Panc1 (cell line): ENCODE measurements at regions not wholly inside any gene's neighbourhood (a gene's known extent, or its start where the extent isn't known, plus 50 kb on each side); places are given as distances from the start of the nearest gene placed in this dataset.

ENCODE experiments used
- CTCF ChIP-seq: fragments of 450-650 bp; IDR thresholded peaks from 2 replicates; pipeline ENCODE4 v1.5.1; 2017; ENCODE audit warnings: mild to moderate bottlenecking
- POLR2AphosphoS5 ChIP-seq: IDR thresholded peaks from 2 replicates; pipeline ENCODE4 v1.6.1; 2012; ENCODE audit warnings: mild to moderate bottlenecking, low read depth, low read length, moderate library complexity
- REST ChIP-seq, 2 experiments: IDR thresholded peaks; 2 replicates each; pipeline ENCODE4 v1.6.1; 2011 to 2012; ENCODE audit warnings: low read depth in 2 of 2, control low read depth in 1 of 2, low read length in 1 of 2, mild to moderate bottlenecking in 1 of 2, moderate library complexity in 1 of 2; ENCODE audit not compliant: insufficient read depth in 1 of 2
- SIN3A ChIP-seq: IDR thresholded peaks from 2 replicates; pipeline ENCODE4 v1.6.1; 2012; ENCODE audit warnings: low read depth, mild to moderate bottlenecking, low read length, moderate library complexity, borderline replicate concordance; ENCODE audit not compliant: insufficient read depth
- TCF7L2 ChIP-seq: IDR thresholded peaks from 2 replicates; pipeline ENCODE4 v1.6.1; 2011; ENCODE audit warnings: mild to moderate bottlenecking, low read depth, low read length, inconsistent platforms

GRCh38 chr16:86665929-86666328, 87.6 kb downstream of the FOXL1 start:
- no peak for TF ChIP-seq POLR2AphosphoS5
- no peak for TF ChIP-seq CTCF
- no peak for TF ChIP-seq SIN3A
- TF ChIP-seq TCF7L2, result no peak
- no peak for TF ChIP-seq REST (IDR thresholded peaks at IDR 0.05; ENCODE audit: insufficient read depth in 1 of 2, low read depth in 2 of 2, low read length in 1 of 2)
